ENCODE measurements at regions not wholly inside any gene's neighbourhood (a gene's known extent, or its start where the extent isn't known, plus 50 kb on each side); places are given as distances from the start of the nearest gene placed in this dataset.
"Not testable (repeated sequence)": the region's sequence is repeated elsewhere in the genome, so short reads cannot be mapped to it uniquely, and the experiment has no call there.

DNA sequence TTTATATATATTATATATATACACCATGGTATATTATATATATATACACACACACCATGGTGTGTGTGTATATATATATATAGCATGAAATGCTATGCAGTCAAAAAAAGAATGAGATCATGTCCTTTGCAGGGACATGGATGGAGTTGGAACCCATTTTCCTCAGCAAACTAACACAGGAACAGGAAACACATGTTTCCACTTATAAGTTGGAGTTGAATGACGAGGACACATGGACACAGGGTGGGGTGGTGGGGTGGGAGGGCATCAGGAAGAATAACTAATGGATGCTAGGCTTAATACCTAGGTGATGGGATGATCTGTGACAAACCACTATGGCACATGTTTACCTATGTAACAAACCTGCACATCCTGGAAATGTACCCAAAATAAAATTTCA, 293.6 kb upstream of the NDST3 start:
- no peak for DNase-seq (ENCODE audit: extremely low read depth, insufficient read length)
- TF ChIP-seq, protein P1, sequence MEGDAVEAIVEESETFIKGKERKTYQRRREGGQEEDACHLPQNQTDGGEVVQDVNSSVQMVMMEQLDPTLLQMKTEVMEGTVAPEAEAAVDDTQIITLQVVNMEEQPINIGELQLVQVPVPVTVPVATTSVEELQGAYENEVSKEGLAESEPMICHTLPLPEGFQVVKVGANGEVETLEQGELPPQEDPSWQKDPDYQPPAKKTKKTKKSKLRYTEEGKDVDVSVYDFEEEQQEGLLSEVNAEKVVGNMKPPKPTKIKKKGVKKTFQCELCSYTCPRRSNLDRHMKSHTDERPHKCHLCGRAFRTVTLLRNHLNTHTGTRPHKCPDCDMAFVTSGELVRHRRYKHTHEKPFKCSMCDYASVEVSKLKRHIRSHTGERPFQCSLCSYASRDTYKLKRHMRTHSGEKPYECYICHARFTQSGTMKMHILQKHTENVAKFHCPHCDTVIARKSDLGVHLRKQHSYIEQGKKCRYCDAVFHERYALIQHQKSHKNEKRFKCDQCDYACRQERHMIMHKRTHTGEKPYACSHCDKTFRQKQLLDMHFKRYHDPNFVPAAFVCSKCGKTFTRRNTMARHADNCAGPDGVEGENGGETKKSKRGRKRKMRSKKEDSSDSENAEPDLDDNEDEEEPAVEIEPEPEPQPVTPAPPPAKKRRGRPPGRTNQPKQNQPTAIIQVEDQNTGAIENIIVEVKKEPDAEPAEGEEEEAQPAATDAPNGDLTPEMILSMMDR (IDR thresholded peaks at IDR 0.05; ENCODE audit: insufficient read depth, low read length, poor library complexity, severe bottlenecking): no peak
- H3K36me3 ChIP-seq (ENCODE audit: control insufficient read depth, insufficient read depth, low read length): no peaks in the 10 kb centered on the region
- no peak overlapping the region for H3K4me3 ChIP-seq (replicated peaks; ENCODE audit: low read depth, low read length)
- H3K27me3 ChIP-seq (replicated peaks; ENCODE audit: control insufficient read depth, insufficient read depth, low read length): no peaks in the 10 kb centered on the region

DNA sequence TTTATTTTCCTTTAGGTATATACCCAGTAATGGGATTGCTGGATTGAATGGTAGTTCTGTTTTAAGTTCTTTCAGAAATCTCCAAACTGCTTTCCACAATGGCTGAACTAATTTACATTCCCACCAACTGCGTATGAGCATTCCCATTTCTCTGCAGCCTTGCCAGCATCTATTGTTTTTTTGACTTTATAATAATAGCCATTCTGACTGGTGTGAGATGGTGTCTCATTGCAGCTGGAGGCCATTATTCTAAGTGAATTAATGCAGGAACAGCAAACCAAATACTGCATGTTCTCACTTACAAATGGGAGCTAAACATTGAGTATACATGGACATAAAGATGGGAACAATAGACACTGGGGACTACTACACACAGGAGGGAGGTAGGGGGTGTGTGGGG, 288.9 kb upstream of the NDST3 start:
- H3K4me3 ChIP-seq (replicated peaks; ENCODE audit: low read depth, low read length); DNase-seq (ENCODE audit: extremely low read depth, insufficient read length); H3K27me3 ChIP-seq (replicated peaks; ENCODE audit: control insufficient read depth, insufficient read depth, low read length); H3K36me3 ChIP-seq (ENCODE audit: control insufficient read depth, insufficient read depth, low read length): not testable (repeated sequence)

DNA sequence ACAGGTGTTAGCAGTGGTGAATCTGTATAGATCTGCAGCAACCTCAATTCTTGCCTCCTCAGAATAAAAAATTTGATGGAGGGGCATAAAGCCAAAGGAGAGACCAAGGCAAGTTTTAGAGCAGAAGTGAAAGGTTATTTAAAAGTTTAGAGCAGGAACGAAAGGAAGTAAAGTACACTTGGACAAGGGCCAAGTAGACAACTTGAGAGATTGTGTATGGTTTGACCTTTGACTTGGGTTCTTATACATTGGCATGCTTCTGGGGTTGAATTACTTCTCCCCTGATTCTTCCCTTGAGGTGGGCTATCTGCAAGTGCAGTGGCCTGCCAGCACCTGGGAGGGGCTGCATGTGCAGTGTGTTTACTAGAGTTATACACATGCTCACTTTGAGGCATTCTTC, 278.8 kb upstream of the NDST3 start:
- H3K4me3 ChIP-seq (replicated peaks; ENCODE audit: low read depth, low read length): no peak overlapping the region
- TF ChIP-seq, protein P1 (IDR thresholded peaks at IDR 0.05; ENCODE audit: insufficient read depth, low read length, poor library complexity, severe bottlenecking): no peak
- no peak for DNase-seq (ENCODE audit: extremely low read depth, insufficient read length)
- H3K36me3 ChIP-seq (ENCODE audit: control insufficient read depth, insufficient read depth, low read length): no peaks in the 10 kb centered on the region
- no peaks in the 10 kb centered on the region for H3K27me3 ChIP-seq (replicated peaks; ENCODE audit: control insufficient read depth, insufficient read depth, low read length)

DNA sequence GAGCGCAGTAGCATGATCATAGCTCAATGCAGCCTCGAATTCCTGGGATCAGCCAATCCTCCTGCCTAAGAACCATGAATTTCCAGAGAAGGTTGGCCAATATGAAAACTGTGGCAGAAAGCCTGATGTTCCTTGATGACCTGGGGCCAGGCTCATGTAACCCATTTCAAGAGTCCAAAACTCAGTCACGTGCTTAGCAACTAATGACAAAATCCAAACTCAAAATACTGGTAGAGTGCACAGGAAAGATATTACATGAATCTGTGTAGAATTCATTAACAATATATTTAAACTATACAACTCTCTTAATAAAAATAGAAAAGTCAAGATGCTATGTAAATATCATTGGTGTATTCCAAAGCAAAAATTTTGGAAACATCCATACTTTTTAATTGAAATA, 265.7 kb upstream of the NDST3 start:
- TF ChIP-seq, protein P1 (IDR thresholded peaks at IDR 0.05; ENCODE audit: insufficient read depth, low read length, poor library complexity, severe bottlenecking): no peak
- H3K36me3 ChIP-seq (ENCODE audit: control insufficient read depth, insufficient read depth, low read length): no peaks in the 10 kb centered on the region
- no peak for DNase-seq (ENCODE audit: extremely low read depth, insufficient read length)
- no peak overlapping the region for H3K4me3 ChIP-seq (replicated peaks; ENCODE audit: low read depth, low read length)
- H3K27me3 ChIP-seq (replicated peaks; ENCODE audit: control insufficient read depth, insufficient read depth, low read length): no peaks in the 10 kb centered on the region

DNA sequence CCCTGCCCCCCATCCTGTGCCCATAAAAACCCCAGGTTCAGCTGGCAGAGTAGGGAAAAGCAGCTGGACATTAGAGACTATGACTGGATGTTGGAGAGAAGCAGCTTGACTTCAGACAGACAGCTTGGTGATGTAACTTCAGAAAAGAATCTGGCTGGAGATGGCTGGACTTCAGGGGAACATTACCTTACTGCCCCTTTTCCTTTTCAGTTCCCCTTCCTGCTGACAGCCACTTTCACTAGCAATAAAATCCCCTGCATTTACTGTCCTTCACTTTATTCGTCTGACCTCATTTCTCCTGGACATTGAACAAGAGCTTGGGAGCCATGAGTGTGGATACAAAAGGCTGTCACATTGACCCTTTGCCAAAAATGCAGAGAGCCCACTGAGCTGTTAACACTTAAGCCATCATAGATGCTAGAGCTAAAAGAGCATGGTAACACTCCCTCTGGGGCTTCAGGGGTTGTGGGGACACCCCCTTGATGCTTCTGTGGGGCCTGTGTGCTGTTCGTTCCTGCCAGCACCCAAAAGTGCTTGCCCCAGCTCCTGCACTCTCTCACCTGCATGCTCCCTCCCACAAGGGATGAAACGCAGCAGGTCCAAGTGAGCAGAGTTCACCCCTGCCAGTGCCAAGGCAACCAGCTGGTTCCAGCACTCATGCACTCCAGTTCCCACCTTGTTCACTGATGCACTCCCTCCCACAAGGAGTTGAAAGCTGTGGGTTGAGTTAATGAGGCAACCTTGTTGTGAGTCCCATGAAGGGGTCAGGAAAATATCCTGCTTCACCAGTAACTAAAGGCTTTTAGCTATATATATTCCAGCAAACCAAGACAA, 263.8 kb upstream of the NDST3 start:
- no peaks in the 10 kb centered on the region for H3K27me3 ChIP-seq (replicated peaks; ENCODE audit: control insufficient read depth, insufficient read depth, low read length)
- DNase-seq (ENCODE audit: extremely low read depth, insufficient read length): no peak
- no peak overlapping the region for H3K4me3 ChIP-seq (replicated peaks; ENCODE audit: low read depth, low read length)
- H3K36me3 ChIP-seq (ENCODE audit: control insufficient read depth, insufficient read depth, low read length): no peaks in the 10 kb centered on the region
- TF ChIP-seq, protein P1 (IDR thresholded peaks at IDR 0.05; ENCODE audit: insufficient read depth, low read length, poor library complexity, severe bottlenecking): no peak

DNA sequence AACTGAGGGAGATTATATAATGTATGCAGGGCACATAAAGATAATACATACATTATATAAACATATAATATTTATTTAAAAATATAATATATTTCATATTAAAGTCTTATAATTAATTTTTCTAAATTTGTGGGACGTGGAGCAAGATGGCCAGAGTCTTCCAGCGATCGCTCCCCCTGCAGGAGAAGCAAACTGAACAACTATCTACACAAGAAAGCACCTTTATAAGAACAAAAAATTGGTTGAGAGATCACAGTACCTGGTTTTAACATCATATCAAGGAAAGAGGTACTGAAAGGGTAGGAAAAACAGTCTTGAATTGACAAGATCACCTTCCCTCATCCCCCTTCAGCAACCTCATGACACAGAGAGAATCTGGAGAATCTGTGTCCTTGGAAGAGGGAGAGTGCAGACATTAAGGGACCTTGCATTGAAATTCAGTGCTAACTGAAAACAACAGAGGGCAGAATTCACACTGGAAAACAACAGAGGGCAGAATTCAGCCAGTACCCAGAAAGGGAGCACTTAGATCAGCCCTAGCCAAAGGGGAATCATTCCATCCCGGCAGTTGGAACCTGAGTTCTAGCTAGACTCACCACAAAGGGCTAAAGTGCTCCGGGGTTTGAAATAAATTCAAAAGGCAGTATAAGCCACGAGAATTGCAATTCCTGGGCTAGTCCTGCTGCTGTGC, 262.5 kb upstream of the NDST3 start:
- Histone ChIP-seq H3K27me3 (replicated peaks; ENCODE audit: control insufficient read depth, insufficient read depth, low read length) (no peaks in the 10 kb centered on the region), H3K36me3 (ENCODE audit: control insufficient read depth, insufficient read depth, low read length) (no peaks in the 10 kb centered on the region), H3K4me3 (replicated peaks; ENCODE audit: low read depth, low read length) (no peak overlapping the region)
- TF ChIP-seq, protein P1 (IDR thresholded peaks at IDR 0.05; ENCODE audit: insufficient read depth, low read length, poor library complexity, severe bottlenecking): no peak
- no peak for DNase-seq (ENCODE audit: extremely low read depth, insufficient read length)

All from GM06990 (cell line).